Neural crest cell (in vitro differentiated cells): ENCODE measurements at regions not wholly inside any gene's neighbourhood (a gene's known extent, or its start where the extent isn't known, plus 50 kb on each side); places are given as distances from the start of the nearest gene placed in this dataset.
A peak's percentile ranks its signal among the peaks of the same experiment; 100 is the strongest.

Experiments used
- DNase-seq: peaks from one replicate; pipeline ENCODE4 v3.0.0; 2021; ENCODE audit warnings: low read depth, mixed read lengths, low spot score
- H3K27ac Mint-ChIP-seq: one replicate; pipeline ENCODE4 v1.8.0; 2021; ENCODE audit warnings: mild to moderate bottlenecking, mixed read lengths; ENCODE audit not compliant: unreplicated experiment
- H3K27me3 Mint-ChIP-seq: 2 replicates; pipeline ENCODE4 v1.8.0; 2021; ENCODE audit warnings: low read depth, mild to moderate bottlenecking, mixed read lengths
- H3K36me3 Mint-ChIP-seq: 2 replicates; pipeline ENCODE4 v1.8.0; 2021; ENCODE audit warnings: low read depth, mild to moderate bottlenecking, mixed read lengths
- H3K4me1 Mint-ChIP-seq: 2 replicates; pipeline ENCODE4 v1.8.0; 2021; ENCODE audit warnings: mixed read lengths
- H3K4me3 Mint-ChIP-seq: one replicate; pipeline ENCODE4 v1.8.0; 2021; ENCODE audit warnings: mild to moderate bottlenecking, mixed read lengths
- H3K9me3 Mint-ChIP-seq: 2 replicates; pipeline ENCODE4 v1.8.0; 2021; ENCODE audit warnings: mixed read lengths
- TF ChIP-seq, protein P1 (sequence below): fragments of 200-600 bp; sonication (generic); conservative IDR thresholded peaks from 2 replicates; pipeline ENCODE4 v1.5.0; 2021; ENCODE audit warnings: antibody characterized with exemption, mild to moderate bottlenecking

- H3K27me3 Mint-ChIP-seq = no peaks in the 10 kb centered on the region
- H3K36me3 Mint-ChIP-seq = no peaks in the 10 kb centered on the region
- DNase-seq = no peak
- no peak overlapping the region for H3K4me3 Mint-ChIP-seq
- H3K4me1 Mint-ChIP-seq = no peaks in the 10 kb centered on the region
- peaks cover 10% of the 10 kb centered on the region for H3K9me3 Mint-ChIP-seq
- no peak overlapping the region for H3K27ac Mint-ChIP-seq
- TF ChIP-seq, protein P1, sequence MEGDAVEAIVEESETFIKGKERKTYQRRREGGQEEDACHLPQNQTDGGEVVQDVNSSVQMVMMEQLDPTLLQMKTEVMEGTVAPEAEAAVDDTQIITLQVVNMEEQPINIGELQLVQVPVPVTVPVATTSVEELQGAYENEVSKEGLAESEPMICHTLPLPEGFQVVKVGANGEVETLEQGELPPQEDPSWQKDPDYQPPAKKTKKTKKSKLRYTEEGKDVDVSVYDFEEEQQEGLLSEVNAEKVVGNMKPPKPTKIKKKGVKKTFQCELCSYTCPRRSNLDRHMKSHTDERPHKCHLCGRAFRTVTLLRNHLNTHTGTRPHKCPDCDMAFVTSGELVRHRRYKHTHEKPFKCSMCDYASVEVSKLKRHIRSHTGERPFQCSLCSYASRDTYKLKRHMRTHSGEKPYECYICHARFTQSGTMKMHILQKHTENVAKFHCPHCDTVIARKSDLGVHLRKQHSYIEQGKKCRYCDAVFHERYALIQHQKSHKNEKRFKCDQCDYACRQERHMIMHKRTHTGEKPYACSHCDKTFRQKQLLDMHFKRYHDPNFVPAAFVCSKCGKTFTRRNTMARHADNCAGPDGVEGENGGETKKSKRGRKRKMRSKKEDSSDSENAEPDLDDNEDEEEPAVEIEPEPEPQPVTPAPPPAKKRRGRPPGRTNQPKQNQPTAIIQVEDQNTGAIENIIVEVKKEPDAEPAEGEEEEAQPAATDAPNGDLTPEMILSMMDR = no peak
These were observed 136.5 kb downstream of the RTL3 start for GRCh38 chrX:78522601-78523000.

DNA sequence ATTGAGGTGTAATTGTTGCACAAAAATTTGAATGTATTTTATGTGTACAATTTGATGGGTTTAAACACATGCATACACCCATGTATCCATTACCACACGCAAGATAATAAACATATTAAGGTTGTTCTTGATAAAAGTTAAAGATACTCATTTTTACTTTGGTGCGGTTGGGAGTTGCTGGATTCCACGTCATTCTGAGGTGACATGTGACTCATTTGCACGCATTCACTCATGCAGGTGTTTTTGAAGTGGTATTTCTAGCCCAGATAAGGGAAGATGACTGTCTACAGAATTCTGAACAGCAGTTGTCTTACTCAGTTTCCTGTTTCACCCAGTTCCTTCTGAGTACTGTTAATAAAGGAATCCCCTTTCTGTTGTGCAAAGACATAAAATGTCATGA is 142.0 kb downstream of the RTL3 start:
- Mint-ChIP-seq H3K4me3 (no peak overlapping the region), H3K9me3 (peaks cover 3% of the 10 kb centered on the region), H3K4me1 (peaks cover 16% of the 10 kb centered on the region), H3K27ac (no peak overlapping the region), H3K27me3 (no peaks in the 10 kb centered on the region), H3K36me3 (peaks cover 2% of the 10 kb centered on the region)
- TF ChIP-seq, protein P1 = no peak
- DNase-seq = no peak

DNA sequence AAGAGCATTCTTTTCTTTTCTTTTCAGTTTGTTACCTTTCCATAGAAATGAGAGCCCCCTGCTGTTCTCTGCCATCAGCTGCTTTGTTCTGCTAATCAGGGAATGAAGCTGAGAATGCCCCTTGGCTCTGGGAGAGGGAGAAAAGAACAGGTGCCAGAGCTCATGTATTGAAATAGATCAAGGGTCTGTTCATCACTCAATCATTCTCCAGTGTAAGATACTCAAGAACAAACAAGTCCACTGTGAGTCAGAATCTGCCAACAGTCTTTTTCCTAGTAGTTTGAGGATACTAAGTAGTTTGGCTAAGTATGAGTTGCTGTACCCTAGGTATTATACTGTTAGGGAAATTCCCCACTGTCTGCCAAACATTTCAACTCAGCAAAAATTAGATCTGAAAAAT is 144.3 kb downstream of the RTL3 start:
- Mint-ChIP-seq H3K9me3 (peaks cover 6% of the 10 kb centered on the region), H3K4me3 (no peak overlapping the region), H3K36me3 (peaks cover 2% of the 10 kb centered on the region), H3K27me3 (no peaks in the 10 kb centered on the region), H3K27ac (no peak overlapping the region), H3K4me1 (peaks cover 16% of the 10 kb centered on the region)
- TF ChIP-seq, protein P1 = no peak
- no peak for DNase-seq

DNA sequence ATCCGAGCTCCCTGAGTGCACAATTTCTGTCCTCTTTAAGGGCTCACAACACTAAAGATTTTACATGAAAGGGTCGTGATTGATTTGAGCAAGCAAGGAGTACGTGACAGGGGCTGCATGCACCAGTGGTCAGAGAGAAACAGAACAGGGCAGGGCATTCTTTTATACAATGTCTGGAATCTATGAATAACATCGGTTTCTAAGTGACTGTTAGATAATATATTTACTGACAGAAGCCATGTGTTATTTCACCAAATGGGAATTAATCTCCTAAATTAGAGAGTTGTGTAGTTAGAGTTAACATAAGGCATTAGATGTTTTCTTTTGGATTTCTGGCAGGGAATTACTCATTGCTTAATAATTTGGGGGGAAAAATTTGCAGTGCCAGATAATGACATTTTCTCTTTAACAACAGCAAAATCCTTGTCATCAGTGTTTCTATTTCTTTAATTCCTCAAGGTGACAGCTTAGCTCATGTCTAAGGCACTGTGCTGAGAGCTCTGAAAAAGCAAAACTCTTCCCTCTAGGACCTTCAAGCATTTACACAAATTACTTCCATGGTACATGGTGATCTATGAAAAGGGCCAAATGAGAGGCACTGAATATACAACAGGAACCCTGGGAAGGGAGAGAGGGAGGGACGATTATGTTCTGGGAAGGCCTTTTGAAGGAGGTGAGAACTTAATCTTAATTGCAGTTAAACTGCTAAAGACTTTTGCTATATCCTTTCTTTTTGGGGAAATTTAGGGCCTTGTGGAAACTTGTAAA is 145.0 kb downstream of the RTL3 start:
- Mint-ChIP-seq H3K4me1 (peaks cover 16% of the 10 kb centered on the region), H3K4me3 (no peak overlapping the region), H3K9me3 (peaks cover 9% of the 10 kb centered on the region), H3K27ac (peak overlapping the region; percentile 38), H3K36me3 (peaks cover 6% of the 10 kb centered on the region), H3K27me3 (no peaks in the 10 kb centered on the region)
- no peak for DNase-seq
- TF ChIP-seq, protein P1 = no peak

- Mint-ChIP-seq H3K36me3 (peaks cover 4% of the 10 kb centered on the region), H3K4me1 (no peaks in the 10 kb centered on the region), H3K9me3 (peaks cover 6% of the 10 kb centered on the region), H3K27me3 (no peaks in the 10 kb centered on the region), H3K4me3 (no peak overlapping the region), H3K27ac (no peak overlapping the region)
- DNase-seq = no peak
- TF ChIP-seq, protein P1 = no peak
These were observed 152.9 kb downstream of the RTL3 start for GRCh38 chrX:78506248-78506647.
